ENCODE measurements at regions not wholly inside any gene's neighbourhood (a gene's known extent, or its start where the extent isn't known, plus 50 kb on each side); places are given as distances from the start of the nearest gene placed in this dataset.
"Not testable (repeated sequence)": the region's sequence is repeated elsewhere in the genome, so short reads cannot be mapped to it uniquely, and the experiment has no call there.

- TF ChIP-seq CTCF (conservative IDR thresholded peaks at IDR 0.05; ENCODE audit: low read depth in 2 of 2); CREB1 (CRISPR knock-in tag; IDR thresholded peaks at IDR 0.05; ENCODE audit: low read depth); REST (IDR thresholded peaks at IDR 0.05; ENCODE audit: unreplicated experiment): not testable (repeated sequence)
Measured at GRCh38 chr16:61418802-61419201, 617.4 kb downstream of the CDH8 start.
